CD14-positive monocyte (primary cell): ENCODE measurements at regions not wholly inside any gene's neighbourhood (a gene's known extent, or its start where the extent isn't known, plus 50 kb on each side); places are given as distances from the start of the nearest gene placed in this dataset.
"Not testable (repeated sequence)": the region's sequence is repeated elsewhere in the genome, so short reads cannot be mapped to it uniquely, and the experiment has no call there.

Experiments used
- DNase-seq, 3 donors: peaks; one replicate each; pipeline ENCODE4 v3.0.0-alpha.2; 2011 to 2022
- H2AFZ ChIP-seq: 2 replicates; pipeline ENCODE4 v1.6.0; 2012; ENCODE audit warnings: mild to moderate bottlenecking, low read depth, low read length, inconsistent platforms; ENCODE audit not compliant: insufficient read depth, poor library complexity, severe bottlenecking
- H3K27ac ChIP-seq, 2 donors: 1 replicate in 1 of 2; 2 replicates in 1 of 2; pipeline ENCODE4 v1.5.1; 2012 to 2013; ENCODE audit warnings: low read length in 2 of 2, control low read depth in 1 of 2, inconsistent platforms in 1 of 2, low read depth in 1 of 2, mild to moderate bottlenecking in 1 of 2
- H3K27me3 ChIP-seq, 2 donors: one replicate each; pipeline versions ENCODE4 v1.6.0 to v1.6.1; 2011 to 2013; ENCODE audit warnings: low read length in 2 of 2; ENCODE audit not compliant: control insufficient read depth in 2 of 2, insufficient read depth in 2 of 2
- H3K36me3 ChIP-seq, 2 donors: replicated peaks in 1 of 2; 1 replicate in 1 of 2; 2 replicates in 1 of 2; pipeline versions ENCODE4 v1.5.1 to v1.6.1; 2012 to 2013; ENCODE audit warnings: low read length in 2 of 2, control low read depth in 1 of 2, inconsistent platforms in 1 of 2, mild to moderate bottlenecking in 1 of 2; ENCODE audit not compliant: insufficient read depth in 2 of 2, control insufficient read depth in 1 of 2
- H3K4me1 ChIP-seq, 2 donors: 1 replicate in 1 of 2; 2 replicates in 1 of 2; pipeline versions ENCODE4 v1.5.1 to v1.6.1; 2012 to 2013; ENCODE audit warnings: low read length in 2 of 2, control low read depth in 1 of 2, inconsistent platforms in 1 of 2, mild to moderate bottlenecking in 1 of 2, moderate library complexity in 1 of 2; ENCODE audit not compliant: insufficient read depth in 2 of 2, control insufficient read depth in 1 of 2
- H3K4me2 ChIP-seq: replicated peaks from 2 replicates; pipeline ENCODE3; 2012; ENCODE audit warnings: low read length, moderate library complexity, mild to moderate bottlenecking; ENCODE audit not compliant: poor library complexity, severe bottlenecking; ENCODE audit errors: extremely low read depth
- H3K4me3 ChIP-seq, 3 experiments: fragments of 200-600 bp in 1 of 3; sonication (generic) in 1 of 3; replicated peaks in 1 of 3; 1 replicate in 2 of 3; 2 replicates in 1 of 3; pipeline ENCODE4 v1.5.1; 2011 to 2013; ENCODE audit warnings: low read length in 3 of 3, mild to moderate bottlenecking in 3 of 3, control low read depth in 2 of 3, low read depth in 2 of 3, inconsistent platforms in 1 of 3, moderate library complexity in 1 of 3
- H3K79me2 ChIP-seq: 2 replicates; pipeline ENCODE4 v1.6.0; 2012; ENCODE audit warnings: mild to moderate bottlenecking, control low read depth, inconsistent platforms, low read length, moderate library complexity; ENCODE audit not compliant: insufficient read depth
- H3K9ac ChIP-seq: 2 replicates; pipeline ENCODE4 v1.6.0; 2017; ENCODE audit warnings: low read length, mild to moderate bottlenecking; ENCODE audit not compliant: insufficient read depth, poor library complexity, severe bottlenecking
- H3K9me3 ChIP-seq, 2 donors: replicated peaks in 1 of 2; 1 replicate in 1 of 2; 2 replicates in 1 of 2; pipeline versions ENCODE4 v1.5.1 to v1.6.1; 2012 to 2013; ENCODE audit warnings: low read length in 2 of 2, control low read depth in 1 of 2; ENCODE audit not compliant: control insufficient read depth in 1 of 2, insufficient read depth in 1 of 2
- H4K20me1 ChIP-seq: 2 replicates; pipeline ENCODE4 v1.6.0; 2012; ENCODE audit warnings: mild to moderate bottlenecking, low read length, control low read depth, moderate library complexity; ENCODE audit not compliant: insufficient read depth
- H3K27ac Mint-ChIP-seq, 7 donors: one replicate each; pipeline ENCODE4 v1.8.0; 2020; ENCODE audit warnings: mild to moderate bottlenecking in 7 of 7, mixed read lengths in 7 of 7, moderate library complexity in 6 of 7, inconsistent platforms in 2 of 7
- H3K27me3 Mint-ChIP-seq, 3 donors: one replicate each; pipeline ENCODE4 v1.8.0; 2021 to 2022; ENCODE audit warnings: low read depth in 3 of 3, mild to moderate bottlenecking in 3 of 3, mixed read lengths in 3 of 3, moderate library complexity in 3 of 3, inconsistent platforms in 1 of 3
- H3K36me3 Mint-ChIP-seq, 2 donors: one replicate each; pipeline ENCODE4 v1.8.0; 2020; ENCODE audit warnings: mixed read lengths in 2 of 2, inconsistent platforms in 1 of 2, mild to moderate bottlenecking in 1 of 2
- H3K4me1 Mint-ChIP-seq: one replicate; pipeline ENCODE4 v1.8.0; 2020; ENCODE audit warnings: mild to moderate bottlenecking, mixed read lengths
- H3K4me3 Mint-ChIP-seq, 2 donors: one replicate each; pipeline ENCODE4 v1.8.0; 2020; ENCODE audit warnings: mild to moderate bottlenecking in 2 of 2, mixed read lengths in 2 of 2, moderate library complexity in 1 of 2
- H3K9me3 Mint-ChIP-seq, 7 donors: one replicate each; pipeline ENCODE4 v1.8.0; 2020 to 2022; ENCODE audit warnings: mixed read lengths in 7 of 7, mild to moderate bottlenecking in 6 of 7, moderate library complexity in 6 of 7, inconsistent platforms in 2 of 7
- WGBS: methylation state at CpG from one replicate; pipeline ENCODE4 v1.1.5; 2013; ENCODE audit warnings: missing lambda C conversion rate; ENCODE audit not compliant: insufficient coverage; 5-methylcytosine and 5-hydroxymethylcytosine counted together
- intact Hi-C, 2 donors: fragments of 100-400 bp; cut with micrococcal nuclease; formaldehyde crosslinking; loops; one replicate each; pipeline versions ENCODE4 v1.15.0 to v1.15.1; 2023
- TF ChIP-seq, protein P1 (sequence below): fragments of 200-600 bp; IDR thresholded peaks from one replicate; pipeline ENCODE4 v1.8.0; 2022; ENCODE audit warnings: antibody characterized with exemption, mild to moderate bottlenecking

DNA sequence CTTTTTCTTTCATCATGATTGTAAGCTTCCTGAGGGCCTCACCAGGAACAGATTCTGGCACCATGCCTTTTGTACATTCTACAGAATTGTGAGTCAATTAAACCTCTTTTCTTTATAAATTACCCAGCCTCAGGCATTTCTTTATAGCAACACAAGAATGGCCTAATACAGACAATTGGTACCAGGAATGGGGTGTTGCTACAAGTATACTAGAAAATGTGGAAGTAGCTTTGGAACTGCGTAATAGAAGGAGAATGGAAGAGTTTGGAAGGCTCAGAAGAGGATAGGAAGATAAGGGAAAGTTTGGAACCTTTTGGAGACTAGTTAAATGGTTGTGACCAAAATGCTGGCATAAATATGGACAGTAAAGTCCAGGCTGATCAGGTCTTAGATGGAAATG, 108.9 kb upstream of the PLSCR4 start:
- H3K4me3 ChIP-seq: no peak overlapping the region
- Mint-ChIP-seq H3K9me3 (peaks cover 14 to 40% (median 25%) of the 10 kb centered on the region in 7 donors), H3K4me3 (no peak overlapping the region), H3K4me1 (no peaks in the 10 kb centered on the region), H3K36me3 (no peaks in the 10 kb centered on the region), H3K27me3 (peaks cover 0 to 2% (median 2%) of the 10 kb centered on the region in 3 donors), H3K27ac (no peak overlapping the region)
- 91% methylated on average over 1 of the region's 1 CpG for WGBS
- no peak overlapping the region for H3K27ac ChIP-seq
- no peaks in the 10 kb centered on the region for H3K27me3 ChIP-seq
- intact Hi-C loops: no loop called here
- no peaks in the 10 kb centered on the region for H3K36me3 ChIP-seq
- no peaks in the 10 kb centered on the region for H3K79me2 ChIP-seq
- no peak overlapping the region for H3K4me2 ChIP-seq
- no peaks in the 10 kb centered on the region for H4K20me1 ChIP-seq
- H2AFZ ChIP-seq: no peak overlapping the region
- TF ChIP-seq, protein P1, sequence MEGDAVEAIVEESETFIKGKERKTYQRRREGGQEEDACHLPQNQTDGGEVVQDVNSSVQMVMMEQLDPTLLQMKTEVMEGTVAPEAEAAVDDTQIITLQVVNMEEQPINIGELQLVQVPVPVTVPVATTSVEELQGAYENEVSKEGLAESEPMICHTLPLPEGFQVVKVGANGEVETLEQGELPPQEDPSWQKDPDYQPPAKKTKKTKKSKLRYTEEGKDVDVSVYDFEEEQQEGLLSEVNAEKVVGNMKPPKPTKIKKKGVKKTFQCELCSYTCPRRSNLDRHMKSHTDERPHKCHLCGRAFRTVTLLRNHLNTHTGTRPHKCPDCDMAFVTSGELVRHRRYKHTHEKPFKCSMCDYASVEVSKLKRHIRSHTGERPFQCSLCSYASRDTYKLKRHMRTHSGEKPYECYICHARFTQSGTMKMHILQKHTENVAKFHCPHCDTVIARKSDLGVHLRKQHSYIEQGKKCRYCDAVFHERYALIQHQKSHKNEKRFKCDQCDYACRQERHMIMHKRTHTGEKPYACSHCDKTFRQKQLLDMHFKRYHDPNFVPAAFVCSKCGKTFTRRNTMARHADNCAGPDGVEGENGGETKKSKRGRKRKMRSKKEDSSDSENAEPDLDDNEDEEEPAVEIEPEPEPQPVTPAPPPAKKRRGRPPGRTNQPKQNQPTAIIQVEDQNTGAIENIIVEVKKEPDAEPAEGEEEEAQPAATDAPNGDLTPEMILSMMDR: no peak
- no peak for DNase-seq
- H3K9me3 ChIP-seq: peaks cover 8 to 13% of the 10 kb centered on the region in 2 donors
- H3K9ac ChIP-seq: no peak overlapping the region
- H3K4me1 ChIP-seq: no peaks in the 10 kb centered on the region

DNA sequence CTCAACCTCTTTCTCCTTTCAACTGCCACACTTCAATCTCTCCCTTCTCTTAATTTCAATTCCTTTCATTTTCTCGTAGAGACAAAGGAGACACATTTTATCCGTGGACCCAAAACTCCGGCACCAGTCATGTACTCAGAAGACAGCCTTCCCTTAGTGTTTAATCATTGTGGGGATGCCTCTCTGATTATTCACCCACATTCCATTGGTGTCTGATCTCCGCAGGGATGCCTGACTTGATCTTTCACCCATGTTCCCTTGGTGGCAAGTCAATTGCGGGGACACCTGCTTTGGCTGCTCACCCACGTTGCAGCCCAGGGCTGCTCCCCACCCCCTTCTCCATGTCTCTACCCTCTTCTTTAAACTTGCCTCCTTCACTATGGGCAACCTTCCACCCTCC, 103.5 kb upstream of the PLSCR4 start:
- H3K27ac Mint-ChIP-seq, H3K27me3 Mint-ChIP-seq, H4K20me1 ChIP-seq, H3K4me1 Mint-ChIP-seq, DNase-seq, H3K4me1 ChIP-seq, H3K27ac ChIP-seq, H3K36me3 ChIP-seq, H3K9me3 ChIP-seq, intact Hi-C loops, H2AFZ ChIP-seq, H3K9ac ChIP-seq, H3K4me3 ChIP-seq, H3K36me3 Mint-ChIP-seq, H3K4me3 Mint-ChIP-seq, H3K4me2 ChIP-seq, H3K27me3 ChIP-seq, H3K79me2 ChIP-seq: not testable (repeated sequence)
- H3K9me3 Mint-ChIP-seq: peaks cover 1 to 20% (median 12%) of the 10 kb centered on the region in 7 donors
- 93% methylated on average over 3 of the region's 6 CpGs for WGBS
